PFSK-1 (cell line): ENCODE measurements at regions not wholly inside any gene's neighbourhood (a gene's known extent, or its start where the extent isn't known, plus 50 kb on each side); places are given as distances from the start of the nearest gene placed in this dataset.

Experiments used
- FOXP2 ChIP-seq: optimal IDR thresholded peaks from 2 replicates; pipeline ENCODE3; 2011; ENCODE audit warnings: borderline replicate concordance, control low read depth, inconsistent platforms; ENCODE audit not compliant: insufficient read depth; ENCODE audit errors: extremely low read length, extremely low read depth
- POLR2AphosphoS5 ChIP-seq: IDR thresholded peaks from 2 replicates; pipeline ENCODE4 v1.6.1; 2012; ENCODE audit warnings: low read depth, mild to moderate bottlenecking, control low read depth, low read length, moderate library complexity
- SIN3A ChIP-seq: IDR thresholded peaks from 2 replicates; pipeline ENCODE4 v1.6.1; 2012; ENCODE audit warnings: mild to moderate bottlenecking, low read length, moderate library complexity, borderline replicate concordance; ENCODE audit not compliant: insufficient read depth
- TAF1 ChIP-seq: IDR thresholded peaks from 2 replicates; pipeline ENCODE4 v1.6.1; 2012; ENCODE audit warnings: low read length, control low read depth, borderline replicate concordance; ENCODE audit not compliant: insufficient read depth
- TF ChIP-seq, protein P1 (sequence below), 2 experiments: IDR thresholded peaks; 2 replicates each; pipeline versions ENCODE4 v1.6.1 to v1.8.0; 2011 to 2012; ENCODE audit warnings: low read depth in 2 of 2, low read length in 2 of 2, control low read depth in 1 of 2, inconsistent platforms in 1 of 2, mild to moderate bottlenecking in 1 of 2, moderate library complexity in 1 of 2; ENCODE audit not compliant: insufficient read depth in 1 of 2

DNA sequence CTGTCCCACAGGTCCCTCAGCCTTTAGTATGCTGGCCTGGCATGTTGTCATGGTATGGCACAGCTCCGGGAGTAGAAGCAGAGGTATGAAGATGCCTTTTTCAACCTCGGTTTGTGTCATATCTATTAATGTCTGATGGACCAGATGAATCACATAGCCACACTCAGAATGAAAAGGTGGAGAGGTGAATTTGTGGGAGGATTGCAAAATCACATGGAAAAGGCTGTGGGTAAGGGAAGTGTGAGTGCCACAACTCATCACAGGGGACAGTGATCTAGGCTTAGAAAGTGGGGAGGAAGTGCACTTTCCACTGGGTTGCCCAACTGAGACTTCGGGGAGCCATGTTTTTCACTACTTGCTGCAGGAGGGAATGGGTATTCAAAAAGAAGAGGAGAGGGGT lies 190.7 kb downstream of the WDR11 start:
- no peak for TF ChIP-seq POLR2AphosphoS5
- no peak for TF ChIP-seq SIN3A
- no peak for TF ChIP-seq TAF1
- TF ChIP-seq, protein P1, sequence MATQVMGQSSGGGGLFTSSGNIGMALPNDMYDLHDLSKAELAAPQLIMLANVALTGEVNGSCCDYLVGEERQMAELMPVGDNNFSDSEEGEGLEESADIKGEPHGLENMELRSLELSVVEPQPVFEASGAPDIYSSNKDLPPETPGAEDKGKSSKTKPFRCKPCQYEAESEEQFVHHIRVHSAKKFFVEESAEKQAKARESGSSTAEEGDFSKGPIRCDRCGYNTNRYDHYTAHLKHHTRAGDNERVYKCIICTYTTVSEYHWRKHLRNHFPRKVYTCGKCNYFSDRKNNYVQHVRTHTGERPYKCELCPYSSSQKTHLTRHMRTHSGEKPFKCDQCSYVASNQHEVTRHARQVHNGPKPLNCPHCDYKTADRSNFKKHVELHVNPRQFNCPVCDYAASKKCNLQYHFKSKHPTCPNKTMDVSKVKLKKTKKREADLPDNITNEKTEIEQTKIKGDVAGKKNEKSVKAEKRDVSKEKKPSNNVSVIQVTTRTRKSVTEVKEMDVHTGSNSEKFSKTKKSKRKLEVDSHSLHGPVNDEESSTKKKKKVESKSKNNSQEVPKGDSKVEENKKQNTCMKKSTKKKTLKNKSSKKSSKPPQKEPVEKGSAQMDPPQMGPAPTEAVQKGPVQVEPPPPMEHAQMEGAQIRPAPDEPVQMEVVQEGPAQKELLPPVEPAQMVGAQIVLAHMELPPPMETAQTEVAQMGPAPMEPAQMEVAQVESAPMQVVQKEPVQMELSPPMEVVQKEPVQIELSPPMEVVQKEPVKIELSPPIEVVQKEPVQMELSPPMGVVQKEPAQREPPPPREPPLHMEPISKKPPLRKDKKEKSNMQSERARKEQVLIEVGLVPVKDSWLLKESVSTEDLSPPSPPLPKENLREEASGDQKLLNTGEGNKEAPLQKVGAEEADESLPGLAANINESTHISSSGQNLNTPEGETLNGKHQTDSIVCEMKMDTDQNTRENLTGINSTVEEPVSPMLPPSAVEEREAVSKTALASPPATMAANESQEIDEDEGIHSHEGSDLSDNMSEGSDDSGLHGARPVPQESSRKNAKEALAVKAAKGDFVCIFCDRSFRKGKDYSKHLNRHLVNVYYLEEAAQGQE (IDR thresholded peaks at IDR 0.05; ENCODE audit: insufficient read depth in 1 of 2, low read depth in 2 of 2, low read length in 2 of 2) = no peak
- no peak for TF ChIP-seq FOXP2

DNA sequence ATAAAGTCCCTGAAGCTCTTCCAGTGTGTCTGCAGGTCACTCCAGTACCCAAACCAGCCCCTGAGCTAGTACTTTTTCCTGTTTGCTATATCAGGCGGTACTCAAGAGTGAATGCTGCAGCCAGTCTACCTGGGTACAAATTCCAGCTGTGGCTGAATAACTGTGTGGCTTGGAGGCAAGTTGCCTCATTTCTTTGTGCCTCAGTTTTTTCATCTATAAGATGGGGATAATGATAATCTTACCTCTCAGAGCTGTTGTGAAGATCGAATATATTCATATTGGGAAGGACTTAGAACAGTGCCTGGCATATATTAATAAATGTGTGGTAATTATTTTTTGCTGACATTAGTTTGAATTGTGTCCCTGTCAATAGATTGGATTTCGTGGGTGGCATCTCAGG lies 191.2 kb downstream of the WDR11 start:
- TF ChIP-seq, protein P1 (IDR thresholded peaks at IDR 0.05; ENCODE audit: insufficient read depth in 1 of 2, low read depth in 2 of 2, low read length in 2 of 2) = no peak

DNA sequence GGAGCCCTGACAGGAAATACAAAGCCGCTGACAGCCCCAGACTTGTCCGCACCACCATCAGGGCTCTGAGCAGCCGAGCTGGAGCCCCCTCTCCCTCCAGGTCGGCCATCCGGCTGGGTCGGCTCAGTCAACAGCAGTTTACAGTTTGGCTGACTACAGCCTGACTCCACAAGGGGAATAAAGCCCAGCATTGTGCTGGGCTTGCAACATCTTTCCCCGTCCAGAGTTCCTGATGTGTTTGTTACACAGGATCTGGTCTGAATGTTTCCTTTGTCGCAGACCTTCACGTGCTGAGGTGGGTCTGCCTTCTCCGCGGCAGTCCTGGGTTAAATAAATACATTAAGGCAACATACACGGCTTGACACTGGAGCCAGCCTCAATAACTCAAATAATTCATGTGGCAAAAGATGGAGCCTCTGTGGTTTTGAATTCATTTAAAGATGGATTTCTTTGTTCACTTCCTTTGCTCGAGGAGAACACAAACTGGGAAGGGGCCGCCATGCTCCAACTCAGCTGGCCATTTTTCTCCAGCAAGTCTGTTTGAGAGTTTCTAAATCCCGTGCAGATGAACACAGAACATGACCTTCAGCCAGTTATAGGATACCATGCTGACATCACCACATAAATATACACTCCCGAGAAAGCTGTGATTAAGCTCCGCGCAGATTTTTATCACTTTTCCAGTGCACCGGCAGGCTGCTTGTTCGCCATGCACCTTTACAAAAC lies 192.1 kb downstream of the WDR11 start:
- TF ChIP-seq, protein P1 (IDR thresholded peaks at IDR 0.05; ENCODE audit: insufficient read depth in 1 of 2, low read depth in 2 of 2, low read length in 2 of 2) = no peak
- TF ChIP-seq POLR2AphosphoS5 (no peak), TAF1 (no peak), FOXP2 (no peak)

DNA sequence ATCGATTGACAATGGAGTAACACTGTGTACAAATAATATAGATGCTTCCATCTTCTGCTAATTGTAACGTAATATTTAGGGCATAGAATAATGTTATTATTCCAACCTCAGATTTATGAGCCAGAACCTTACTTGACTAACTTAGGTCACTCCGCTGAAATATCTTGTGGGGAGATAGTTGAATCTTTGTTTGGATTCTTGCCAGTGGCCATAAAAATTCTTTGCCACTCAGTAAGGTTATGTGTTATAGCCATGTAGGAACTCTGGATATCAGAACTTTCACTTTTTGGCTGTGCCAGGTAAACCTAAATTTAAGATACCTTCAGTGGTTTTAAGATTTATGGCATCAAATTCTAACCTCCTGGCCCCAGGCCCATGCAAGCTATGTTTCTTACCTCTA lies 197.6 kb downstream of the WDR11 start:
- no peak for TF ChIP-seq FOXP2
- no peak for TF ChIP-seq POLR2AphosphoS5
- TF ChIP-seq SIN3A = no peak
- TF ChIP-seq, protein P1 (IDR thresholded peaks at IDR 0.05; ENCODE audit: insufficient read depth in 1 of 2, low read depth in 2 of 2, low read length in 2 of 2) = no peak
- TF ChIP-seq TAF1 = no peak

DNA sequence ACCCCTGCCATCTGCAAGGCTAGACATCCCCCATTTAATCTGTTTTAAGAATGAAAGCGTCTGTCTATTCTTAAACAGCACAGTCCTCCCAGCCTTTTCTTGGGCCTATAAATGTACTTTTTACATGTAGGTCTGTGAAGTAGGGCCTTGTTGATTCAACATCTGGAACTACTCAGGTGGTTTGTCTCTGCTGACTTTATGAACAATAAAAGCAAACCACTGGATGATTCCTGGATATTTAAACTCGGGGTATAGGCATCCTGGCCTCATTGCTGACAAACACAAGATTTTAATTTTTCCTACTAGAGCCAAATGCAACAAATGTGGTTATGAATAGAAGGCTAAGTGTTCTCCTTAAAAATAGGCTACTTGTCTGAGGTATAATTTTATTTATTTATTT lies 198.3 kb downstream of the WDR11 start:
- TF ChIP-seq SIN3A (no peak), FOXP2 (no peak), TAF1 (no peak), POLR2AphosphoS5 (no peak)
- TF ChIP-seq, protein P1 (IDR thresholded peaks at IDR 0.05; ENCODE audit: insufficient read depth in 1 of 2, low read depth in 2 of 2, low read length in 2 of 2) = no peak
